ENCODE measurements at regions not wholly inside any gene's neighbourhood (a gene's known extent, or its start where the extent isn't known, plus 50 kb on each side); places are given as distances from the start of the nearest gene placed in this dataset.

GRCh38 chr12:93979189-93979588, 169.2 kb upstream of the PLXNC1 start:
- TF ChIP-seq CTCF (IDR thresholded peaks at IDR 0.05) = peak in 1 of 2 experiments; percentile 31
- no peak overlapping the region for H3K27ac ChIP-seq
- H3K9me3 ChIP-seq = no peaks in the 10 kb centered on the region
- intact Hi-C loops (cut with DNase I; ENCODE audit: low total_unique reads) = loop anchor here (10.0 kb wide), 2 partner anchors 214 to 414 kb away; no protein-coding TSS in a partner anchor
- no peaks in the 10 kb centered on the region for H3K36me3 ChIP-seq
- peaks cover 0 to 9% (median 0%) of the 10 kb centered on the region in 4 donors for H3K4me1 ChIP-seq
- no peak for DNase-seq
- no peak overlapping the region for H3K4me3 ChIP-seq
- no peaks in the 10 kb centered on the region for H3K27me3 ChIP-seq

DNA sequence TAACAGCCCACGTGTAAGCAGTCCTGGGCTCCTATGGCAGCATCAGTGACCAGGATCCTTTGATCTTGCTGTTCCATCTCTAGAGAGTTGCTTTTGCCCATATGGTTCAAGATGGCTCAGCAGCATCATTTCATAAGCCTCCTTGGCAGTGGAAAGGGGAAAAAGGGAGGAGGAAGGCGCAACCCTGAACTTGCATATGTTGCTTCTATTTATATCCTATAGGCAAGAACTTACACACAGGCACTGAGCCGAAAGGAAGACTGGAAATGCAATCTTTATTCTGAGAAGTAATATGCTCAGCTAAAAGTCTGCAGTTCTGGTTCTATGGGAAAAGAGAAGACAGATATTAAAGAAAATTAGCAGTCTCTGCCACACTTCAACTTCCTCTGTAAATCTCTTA, 167.7 kb upstream of the PLXNC1 start:
- no peak for TF ChIP-seq CTCF (IDR thresholded peaks at IDR 0.05)
- H3K27ac ChIP-seq = no peak overlapping the region
- no peak overlapping the region for H3K4me3 ChIP-seq
- peaks cover 0 to 9% (median 0%) of the 10 kb centered on the region in 4 donors for H3K4me1 ChIP-seq
- no peak for DNase-seq
- H3K9me3 ChIP-seq = no peaks in the 10 kb centered on the region
- intact Hi-C loops (cut with DNase I; ENCODE audit: low total_unique reads) = no loop called here
- H3K27me3 ChIP-seq = no peaks in the 10 kb centered on the region
- H3K36me3 ChIP-seq = no peaks in the 10 kb centered on the region

DNA sequence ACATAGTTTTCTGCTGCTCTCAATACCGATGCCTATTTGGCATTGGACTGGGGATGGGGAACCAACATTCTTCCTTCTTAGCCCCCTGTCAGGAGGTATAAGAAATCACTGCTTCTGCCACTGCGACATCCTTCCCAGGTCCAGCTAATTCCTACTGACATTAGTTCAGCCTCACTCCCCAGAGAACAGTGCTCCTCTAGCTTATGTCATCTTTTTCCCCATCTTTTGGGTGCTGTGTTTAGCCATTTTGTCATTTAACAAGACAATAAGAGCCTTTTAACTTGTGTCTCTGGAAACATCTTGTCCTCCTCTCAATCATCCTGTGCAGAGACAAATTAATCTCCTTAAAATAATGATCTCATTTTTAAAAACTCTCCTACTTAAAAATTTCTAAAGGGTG, 167.0 kb upstream of the PLXNC1 start:
- no peaks in the 10 kb centered on the region for H3K27me3 ChIP-seq
- peaks cover 0 to 9% (median 0%) of the 10 kb centered on the region in 4 donors for H3K4me1 ChIP-seq
- intact Hi-C loops (cut with DNase I; ENCODE audit: low total_unique reads) = no loop called here
- no peak overlapping the region for H3K27ac ChIP-seq
- H3K4me3 ChIP-seq = no peak overlapping the region
- H3K36me3 ChIP-seq = no peaks in the 10 kb centered on the region
- no peak for TF ChIP-seq CTCF (IDR thresholded peaks at IDR 0.05)
- H3K9me3 ChIP-seq = no peaks in the 10 kb centered on the region
- DNase-seq = no peak

DNA sequence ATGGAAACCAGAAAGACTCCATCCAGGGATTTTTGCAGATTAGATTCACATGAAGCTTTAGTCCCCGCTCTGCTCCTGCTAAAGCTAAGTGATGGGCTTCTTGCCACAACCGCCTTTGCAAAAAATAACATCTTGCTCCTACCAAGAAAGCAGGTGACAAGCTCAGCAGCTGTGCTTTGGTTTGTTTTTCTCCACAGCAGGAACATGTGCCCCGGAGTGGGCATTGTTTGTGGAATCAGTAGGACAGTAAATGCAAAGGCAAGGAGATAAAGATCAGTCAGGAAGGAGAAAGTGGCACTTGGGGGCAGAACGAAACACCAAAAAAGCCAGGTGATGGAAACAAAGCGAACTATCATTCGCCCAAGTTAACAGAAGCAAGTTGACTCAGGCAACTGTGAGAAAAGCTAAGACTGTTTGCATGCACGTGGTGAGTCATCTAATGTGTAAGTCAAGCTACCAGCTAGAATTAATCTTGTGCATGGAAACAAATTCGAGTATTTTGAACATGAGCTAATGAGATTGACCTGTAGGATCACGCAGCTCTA, 165.5 kb upstream of the PLXNC1 start:
- Histone ChIP-seq H3K9me3 (no peaks in the 10 kb centered on the region), H3K4me1 (peaks cover 0 to 9% (median 0%) of the 10 kb centered on the region in 4 donors), H3K27ac (no peak overlapping the region), H3K27me3 (no peaks in the 10 kb centered on the region), H3K4me3 (no peak overlapping the region), H3K36me3 (no peaks in the 10 kb centered on the region)
- intact Hi-C loops (cut with DNase I; ENCODE audit: low total_unique reads) = no loop called here
- TF ChIP-seq CTCF (IDR thresholded peaks at IDR 0.05) = no peak
- DNase-seq = no peak

GRCh38 chr12:93984005-93984404, 164.4 kb upstream of the PLXNC1 start:
- Histone ChIP-seq H3K27ac (no peak overlapping the region), H3K27me3 (no peaks in the 10 kb centered on the region), H3K4me3 (no peak overlapping the region), H3K4me1 (peaks cover 0 to under 1% (median 0%) of the 10 kb centered on the region in 4 donors), H3K36me3 (no peaks in the 10 kb centered on the region), H3K9me3 (no peaks in the 10 kb centered on the region)
- DNase-seq = no peak
- intact Hi-C loops (cut with DNase I; ENCODE audit: low total_unique reads) = no loop called here
- TF ChIP-seq CTCF (IDR thresholded peaks at IDR 0.05) = no peak

DNA sequence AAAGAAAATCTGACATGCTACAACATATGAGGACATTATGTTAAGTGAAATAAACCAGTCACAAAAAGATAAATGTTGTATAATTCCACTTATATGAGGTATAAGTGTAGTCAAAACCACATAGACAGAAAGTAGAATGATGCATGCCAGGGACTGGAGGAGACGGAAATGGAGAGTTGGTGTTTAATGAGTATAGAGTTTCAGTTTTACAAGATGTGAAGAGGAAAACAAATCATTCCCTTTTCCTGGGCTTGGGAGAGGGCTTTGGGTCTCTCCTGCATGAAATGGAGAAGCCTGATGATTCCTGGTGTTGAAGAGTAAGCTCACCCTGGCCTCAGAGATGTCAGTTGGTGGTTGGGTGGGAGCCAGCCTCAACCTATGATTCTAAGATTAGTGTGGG, 158.4 kb upstream of the PLXNC1 start:
- TF ChIP-seq CTCF (IDR thresholded peaks at IDR 0.05) = no peak
- peaks cover 0 to 12% (median 0%) of the 10 kb centered on the region in 4 donors for H3K4me1 ChIP-seq
- no peaks in the 10 kb centered on the region for H3K27me3 ChIP-seq
- no peaks in the 10 kb centered on the region for H3K36me3 ChIP-seq
- DNase-seq = no peak
- no peak overlapping the region for H3K27ac ChIP-seq
- intact Hi-C loops (cut with DNase I; ENCODE audit: low total_unique reads) = no loop called here
- no peak overlapping the region for H3K4me3 ChIP-seq
- no peaks in the 10 kb centered on the region for H3K9me3 ChIP-seq
